Adrenal gland (tissue), 5 donors: ENCODE measurements at regions not wholly inside any gene's neighbourhood (a gene's known extent, or its start where the extent isn't known, plus 50 kb on each side); places are given as distances from the start of the nearest gene placed in this dataset.

Experiments used
- CTCF ChIP-seq, 6 experiments: fragments of 450-650 bp in 4 of 6; fragments of 200-600 bp in 2 of 6; sonication (generic) in 1 of 6; IDR thresholded peaks; 1 replicate in 5 of 6; 2 replicates in 1 of 6; pipeline versions ENCODE4 v1.5.1 to v1.8.0; 2016 to 2021; ENCODE audit warnings: antibody characterized with exemption in 6 of 6, mild to moderate bottlenecking in 2 of 6, moderate library complexity in 1 of 6
- POLR2A ChIP-seq, 2 donors: fragments of 450-650 bp; IDR thresholded peaks; one replicate each; pipeline ENCODE4 v1.6.1; 2017; ENCODE audit warnings: antibody characterized with exemption in 2 of 2, mild to moderate bottlenecking in 2 of 2, moderate library complexity in 1 of 2
- donor health status: DM: no; HTN: no; CAD: no.

GRCh38 chr4:108556588-108557200 lies 63.7 kb upstream of the RPL34 start:
- TF ChIP-seq CTCF (IDR thresholded peaks at IDR 0.05) (no peak), POLR2A (IDR thresholded peaks at IDR 0.05) (no peak)
